ENCODE measurements at regions not wholly inside any gene's neighbourhood (a gene's known extent, or its start where the extent isn't known, plus 50 kb on each side); places are given as distances from the start of the nearest gene placed in this dataset.

- Histone ChIP-seq H3K4me1 (ENCODE audit: control insufficient read depth in 4 of 4, insufficient read depth in 4 of 4, low read length in 3 of 4) (no peaks in the 10 kb centered on the region), H3K27ac (ENCODE audit: low read depth in 1 of 2, low read length in 2 of 2) (no peak overlapping the region), H3K9me3 (ENCODE audit: control insufficient read depth in 4 of 4, low read length in 3 of 4) (peaks cover 0 to 4% (median 2%) of the 10 kb centered on the region in 4 donors), H3K36me3 (ENCODE audit: control insufficient read depth in 4 of 4, insufficient read depth in 3 of 4, low read depth in 1 of 4, low read length in 3 of 4) (no peaks in the 10 kb centered on the region), H3K27me3 (ENCODE audit: control insufficient read depth in 4 of 4, insufficient read depth in 4 of 4, low read length in 3 of 4) (peaks cover 0 to 5% (median 0%) of the 10 kb centered on the region in 4 donors), H3K4me3 (ENCODE audit: low read depth in 1 of 3, low read length in 3 of 3) (no peak overlapping the region), H3K9ac (ENCODE audit: low read depth in 1 of 2, low read length in 2 of 2) (no peak overlapping the region)
- no peak for DNase-seq (ENCODE audit: low spot score)
- TF ChIP-seq YY1 (IDR thresholded peaks at IDR 0.05): no peak
- no peak for TF ChIP-seq CTCF (IDR thresholded peaks at IDR 0.05; ENCODE audit: low read depth, low read length, missing input control)
- no peak for TF ChIP-seq ATF3 (IDR thresholded peaks at IDR 0.05)
- no peak for TF ChIP-seq MAX (IDR thresholded peaks at IDR 0.05)
- no peak for TF ChIP-seq HNF4A (conservative IDR thresholded peaks at IDR 0.05)
- no peak for TF ChIP-seq RAD21 (IDR thresholded peaks at IDR 0.05)
- no peak for TF ChIP-seq HNF4G (IDR thresholded peaks at IDR 0.05)
- no peak for TF ChIP-seq RXRA (IDR thresholded peaks at IDR 0.05)
- no peak for TF ChIP-seq EGR1 (IDR thresholded peaks at IDR 0.05; ENCODE audit: low read depth in 2 of 2)
- no peak for TF ChIP-seq GABPA (IDR thresholded peaks at IDR 0.05 in 1 of 2, conservative IDR thresholded peaks at IDR 0.05 in 1 of 2)
- TF ChIP-seq FOXA2 (IDR thresholded peaks at IDR 0.05): no peak
- no peak for TF ChIP-seq JUND (IDR thresholded peaks at IDR 0.05)
- TF ChIP-seq NR2F2 (IDR thresholded peaks at IDR 0.05): no peak
- TF ChIP-seq ZBTB33 (IDR thresholded peaks at IDR 0.05): no peak
- TF ChIP-seq FOXA1 (IDR thresholded peaks at IDR 0.05): no peak
- no peak for TF ChIP-seq SP1 (IDR thresholded peaks at IDR 0.05)
- WGBS: 51% methylated on average over 1 of the region's 1 CpG
These were observed 98.2 kb upstream of the WSCD1 start for GRCh38 chr17:5971969-5972368.

GRCh38 chr17:5973410-5973809 is 96.8 kb upstream of the WSCD1 start:
- WGBS: 69% methylated on average over 3 of the region's 3 CpGs
- H3K4me1 ChIP-seq (ENCODE audit: control insufficient read depth in 4 of 4, insufficient read depth in 4 of 4, low read length in 3 of 4): no peaks in the 10 kb centered on the region
- H3K9ac ChIP-seq (ENCODE audit: low read depth in 1 of 2, low read length in 2 of 2): no peak overlapping the region
- peaks cover 0 to 5% (median 0%) of the 10 kb centered on the region in 4 donors for H3K27me3 ChIP-seq (ENCODE audit: control insufficient read depth in 4 of 4, insufficient read depth in 4 of 4, low read length in 3 of 4)
- TF ChIP-seq EGR1 (IDR thresholded peaks at IDR 0.05; ENCODE audit: low read depth in 2 of 2): no peak
- no peak for TF ChIP-seq HNF4A (conservative IDR thresholded peaks at IDR 0.05)
- TF ChIP-seq ATF3 (IDR thresholded peaks at IDR 0.05): no peak
- TF ChIP-seq JUND (IDR thresholded peaks at IDR 0.05): no peak
- TF ChIP-seq NR2F2 (IDR thresholded peaks at IDR 0.05): no peak
- TF ChIP-seq HNF4G (IDR thresholded peaks at IDR 0.05): no peak
- TF ChIP-seq REST (IDR thresholded peaks at IDR 0.05): no peak
- TF ChIP-seq FOXA1 (IDR thresholded peaks at IDR 0.05): no peak
- TF ChIP-seq ZBTB33 (IDR thresholded peaks at IDR 0.05): no peak
- TF ChIP-seq RXRA (IDR thresholded peaks at IDR 0.05): no peak
- peaks cover 0 to 4% (median 2%) of the 10 kb centered on the region in 4 donors for H3K9me3 ChIP-seq (ENCODE audit: control insufficient read depth in 4 of 4, low read length in 3 of 4)
- H3K36me3 ChIP-seq (ENCODE audit: control insufficient read depth in 4 of 4, insufficient read depth in 3 of 4, low read depth in 1 of 4, low read length in 3 of 4): no peaks in the 10 kb centered on the region
- no peak overlapping the region for H3K27ac ChIP-seq (ENCODE audit: low read depth in 1 of 2, low read length in 2 of 2)
- no peak overlapping the region for H3K4me3 ChIP-seq (ENCODE audit: low read depth in 1 of 3, low read length in 3 of 3)
- no peak for DNase-seq (ENCODE audit: low spot score)
